ENCODE measurements at regions not wholly inside any gene's neighbourhood (a gene's known extent, or its start where the extent isn't known, plus 50 kb on each side); places are given as distances from the start of the nearest gene placed in this dataset.

DNA sequence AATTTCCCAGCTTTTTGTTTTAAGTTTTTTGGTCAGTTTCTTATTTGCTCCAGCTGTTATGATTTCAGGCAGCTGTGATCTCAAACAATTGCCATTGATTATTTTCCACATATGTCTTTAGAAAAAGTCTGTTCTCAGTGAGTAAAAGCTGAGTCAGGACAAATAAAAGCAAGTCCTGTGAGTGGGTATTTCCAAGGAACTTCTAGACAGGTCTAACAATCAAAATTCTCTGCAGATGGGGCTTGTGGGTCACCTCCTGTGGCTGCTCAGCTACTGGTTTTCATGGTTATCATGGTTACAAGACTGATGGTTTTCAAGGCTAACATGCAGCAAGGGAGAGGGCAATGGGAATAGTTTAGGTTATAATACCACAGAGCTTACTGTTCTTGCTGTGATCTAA lies 585.7 kb downstream of the LMO4 start:
- Histone ChIP-seq H3K4me3 (ENCODE audit: severe bottlenecking) (no peak overlapping the region), H3K4me1 (ENCODE audit: insufficient read depth, poor library complexity, severe bottlenecking) (no peaks in the 10 kb centered on the region), H3K9me3 (ENCODE audit: severe bottlenecking) (no peaks in the 10 kb centered on the region), H3K27me3 (ENCODE audit: insufficient read depth, poor library complexity, severe bottlenecking) (no peaks in the 10 kb centered on the region), H3K36me3 (ENCODE audit: low read depth) (no peaks in the 10 kb centered on the region), H3K27ac (ENCODE audit: poor library complexity, severe bottlenecking) (no peak overlapping the region)
- TF ChIP-seq, protein P1, sequence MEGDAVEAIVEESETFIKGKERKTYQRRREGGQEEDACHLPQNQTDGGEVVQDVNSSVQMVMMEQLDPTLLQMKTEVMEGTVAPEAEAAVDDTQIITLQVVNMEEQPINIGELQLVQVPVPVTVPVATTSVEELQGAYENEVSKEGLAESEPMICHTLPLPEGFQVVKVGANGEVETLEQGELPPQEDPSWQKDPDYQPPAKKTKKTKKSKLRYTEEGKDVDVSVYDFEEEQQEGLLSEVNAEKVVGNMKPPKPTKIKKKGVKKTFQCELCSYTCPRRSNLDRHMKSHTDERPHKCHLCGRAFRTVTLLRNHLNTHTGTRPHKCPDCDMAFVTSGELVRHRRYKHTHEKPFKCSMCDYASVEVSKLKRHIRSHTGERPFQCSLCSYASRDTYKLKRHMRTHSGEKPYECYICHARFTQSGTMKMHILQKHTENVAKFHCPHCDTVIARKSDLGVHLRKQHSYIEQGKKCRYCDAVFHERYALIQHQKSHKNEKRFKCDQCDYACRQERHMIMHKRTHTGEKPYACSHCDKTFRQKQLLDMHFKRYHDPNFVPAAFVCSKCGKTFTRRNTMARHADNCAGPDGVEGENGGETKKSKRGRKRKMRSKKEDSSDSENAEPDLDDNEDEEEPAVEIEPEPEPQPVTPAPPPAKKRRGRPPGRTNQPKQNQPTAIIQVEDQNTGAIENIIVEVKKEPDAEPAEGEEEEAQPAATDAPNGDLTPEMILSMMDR (IDR thresholded peaks at IDR 0.05; ENCODE audit: poor library complexity, severe bottlenecking), result no peak
- no peak for DNase-seq (ENCODE audit: low spot score)
- no peak for ATAC-seq (ENCODE audit: low read depth)

DNA sequence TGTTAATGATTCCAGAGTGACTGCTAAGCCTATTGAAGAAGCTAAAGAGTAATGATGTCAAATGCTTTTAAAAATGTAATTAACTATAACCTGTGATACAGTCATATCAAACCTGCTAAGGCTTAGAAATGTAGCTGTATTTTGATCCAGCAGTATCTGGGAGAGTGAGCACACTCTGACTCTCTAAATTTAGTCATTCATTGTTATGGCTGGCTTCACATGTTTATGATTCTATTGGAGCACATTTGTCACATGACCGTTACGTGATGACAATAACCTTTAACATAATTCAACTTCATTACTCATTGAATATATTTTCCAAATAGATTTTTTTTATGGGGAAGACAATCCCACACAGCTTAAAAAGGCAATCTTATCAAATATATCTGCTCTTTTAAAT lies 587.1 kb downstream of the LMO4 start:
- H3K4me1 ChIP-seq (ENCODE audit: insufficient read depth, poor library complexity, severe bottlenecking), result no peaks in the 10 kb centered on the region
- no peaks in the 10 kb centered on the region for H3K27me3 ChIP-seq (ENCODE audit: insufficient read depth, poor library complexity, severe bottlenecking)
- H3K4me3 ChIP-seq (ENCODE audit: severe bottlenecking), result no peak overlapping the region
- no peaks in the 10 kb centered on the region for H3K9me3 ChIP-seq (ENCODE audit: severe bottlenecking)
- DNase-seq (ENCODE audit: low spot score) (no peak), ATAC-seq (ENCODE audit: low read depth) (no peak)
- no peak overlapping the region for H3K27ac ChIP-seq (ENCODE audit: poor library complexity, severe bottlenecking)
- H3K36me3 ChIP-seq (ENCODE audit: low read depth), result no peaks in the 10 kb centered on the region
- TF ChIP-seq, protein P1 (IDR thresholded peaks at IDR 0.05; ENCODE audit: poor library complexity, severe bottlenecking), result no peak

DNA sequence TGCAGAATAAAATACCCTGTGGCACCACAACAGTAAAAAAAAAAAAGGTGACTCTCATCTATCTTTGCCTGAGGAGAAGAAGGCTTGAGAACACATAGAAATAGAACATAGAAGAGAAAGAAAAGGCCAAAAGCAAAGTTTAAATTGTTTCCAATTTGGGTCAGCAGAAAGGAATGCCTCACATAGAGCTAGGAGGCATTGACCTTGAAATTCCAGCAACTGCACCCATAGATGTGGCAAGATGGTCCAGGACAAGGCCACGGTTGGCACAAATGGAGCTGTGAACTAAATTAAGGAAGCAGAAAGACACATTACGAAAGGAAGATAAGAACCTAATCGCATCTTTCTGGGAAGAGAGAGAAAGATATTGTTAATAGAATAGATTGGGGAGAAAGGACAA lies 588.3 kb downstream of the LMO4 start:
- Histone ChIP-seq H3K4me3 (ENCODE audit: severe bottlenecking) (no peak overlapping the region), H3K9me3 (ENCODE audit: severe bottlenecking) (no peaks in the 10 kb centered on the region), H3K36me3 (ENCODE audit: low read depth) (no peaks in the 10 kb centered on the region), H3K4me1 (ENCODE audit: insufficient read depth, poor library complexity, severe bottlenecking) (no peaks in the 10 kb centered on the region), H3K27me3 (ENCODE audit: insufficient read depth, poor library complexity, severe bottlenecking) (no peaks in the 10 kb centered on the region), H3K27ac (ENCODE audit: poor library complexity, severe bottlenecking) (no peak overlapping the region)
- DNase-seq (ENCODE audit: low spot score), result no peak
- TF ChIP-seq, protein P1 (IDR thresholded peaks at IDR 0.05; ENCODE audit: poor library complexity, severe bottlenecking), result no peak
- ATAC-seq (ENCODE audit: low read depth), result no peak

DNA sequence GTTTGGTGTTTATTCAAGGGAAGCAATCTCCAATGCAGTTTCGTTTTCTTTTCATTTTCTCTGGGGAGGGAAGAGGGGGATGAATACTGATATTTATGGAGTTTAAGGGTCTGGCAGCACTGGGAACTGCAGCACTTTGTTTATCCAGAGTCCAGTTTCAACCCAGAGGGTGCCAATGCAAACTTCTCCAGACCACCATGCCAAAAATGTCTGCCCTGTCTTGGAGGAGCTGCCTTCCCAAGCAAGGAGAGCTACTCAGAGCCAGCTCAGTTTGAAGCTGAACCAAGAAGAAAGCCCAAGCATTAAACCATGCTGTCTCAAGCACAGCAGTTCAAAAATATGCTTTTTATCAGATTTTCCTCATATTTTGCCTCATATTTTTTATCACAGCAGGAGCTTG lies 589.7 kb downstream of the LMO4 start:
- ATAC-seq (ENCODE audit: low read depth) (no peak), DNase-seq (ENCODE audit: low spot score) (no peak)
- no peaks in the 10 kb centered on the region for H3K27me3 ChIP-seq (ENCODE audit: insufficient read depth, poor library complexity, severe bottlenecking)
- H3K36me3 ChIP-seq (ENCODE audit: low read depth), result no peaks in the 10 kb centered on the region
- no peak overlapping the region for H3K4me3 ChIP-seq (ENCODE audit: severe bottlenecking)
- no peaks in the 10 kb centered on the region for H3K9me3 ChIP-seq (ENCODE audit: severe bottlenecking)
- H3K4me1 ChIP-seq (ENCODE audit: insufficient read depth, poor library complexity, severe bottlenecking), result no peaks in the 10 kb centered on the region
- no peak overlapping the region for H3K27ac ChIP-seq (ENCODE audit: poor library complexity, severe bottlenecking)
- TF ChIP-seq, protein P1 (IDR thresholded peaks at IDR 0.05; ENCODE audit: poor library complexity, severe bottlenecking), result no peak

DNA sequence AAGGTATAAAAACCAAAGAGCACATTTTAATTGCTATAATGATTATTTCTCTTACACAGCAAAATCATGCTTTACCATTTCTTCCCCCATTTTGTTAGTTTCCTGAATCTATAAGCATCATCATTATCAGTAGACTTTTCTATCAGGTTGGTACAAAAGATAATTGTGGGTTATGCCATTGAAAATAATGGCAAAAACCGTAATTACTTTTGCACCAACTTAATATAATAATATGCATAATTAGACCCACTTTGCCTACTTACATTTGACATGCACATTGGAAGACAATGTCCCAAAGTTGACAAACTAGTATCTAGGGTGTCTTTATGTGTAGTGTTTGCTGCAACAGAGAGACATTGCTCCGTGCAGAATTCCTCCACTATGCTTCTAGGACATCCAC lies 594.2 kb downstream of the LMO4 start:
- Histone ChIP-seq H3K36me3 (ENCODE audit: low read depth) (no peaks in the 10 kb centered on the region), H3K27ac (ENCODE audit: poor library complexity, severe bottlenecking) (no peak overlapping the region), H3K9me3 (ENCODE audit: severe bottlenecking) (no peaks in the 10 kb centered on the region), H3K4me1 (ENCODE audit: insufficient read depth, poor library complexity, severe bottlenecking) (no peaks in the 10 kb centered on the region), H3K4me3 (ENCODE audit: severe bottlenecking) (no peak overlapping the region), H3K27me3 (ENCODE audit: insufficient read depth, poor library complexity, severe bottlenecking) (no peaks in the 10 kb centered on the region)
- ATAC-seq (ENCODE audit: low read depth) (no peak), DNase-seq (ENCODE audit: low spot score) (no peak)
- TF ChIP-seq, protein P1 (IDR thresholded peaks at IDR 0.05; ENCODE audit: poor library complexity, severe bottlenecking), result no peak

All from RWPE2 (cell line).